Keratinocyte (primary cell): ENCODE measurements at regions not wholly inside any gene's neighbourhood (a gene's known extent, or its start where the extent isn't known, plus 50 kb on each side); places are given as distances from the start of the nearest gene placed in this dataset.

Experiments used
- DNase-seq: peaks from one replicate; pipeline ENCODE4 v3.0.0-alpha.2; 2011; ENCODE audit warnings: low read depth, missing footprints, low spot score
- FAIRE-seq: peaks from 2 replicates; lab custom pipeline; 2011; peaks lifted over from hg19 to GRCh38; lab: Jason Lieb, UNC
- H2AFZ ChIP-seq: 2 replicates; pipeline ENCODE4 v1.6.0; 2012; ENCODE audit warnings: low read length, control low read depth, inconsistent platforms; ENCODE audit not compliant: control insufficient read depth
- H3K27ac ChIP-seq: 2 replicates; pipeline ENCODE4 v1.5.1; 2011; ENCODE audit warnings: low read length; ENCODE audit not compliant: control insufficient read depth, insufficient read depth
- H3K27me3 ChIP-seq: 3 replicates; pipeline ENCODE4 v1.6.0; 2011; ENCODE audit warnings: low read length; ENCODE audit not compliant: control insufficient read depth, insufficient read depth; ENCODE audit errors: extremely low read depth
- H3K36me3 ChIP-seq, 2 experiments: 2 replicates in 1 of 2; 3 replicates in 1 of 2; pipeline ENCODE4 v1.5.1; 2011; ENCODE audit warnings: low read length in 2 of 2, mild to moderate bottlenecking in 1 of 2; ENCODE audit not compliant: control insufficient read depth in 2 of 2, insufficient read depth in 2 of 2; ENCODE audit errors: extremely low read depth in 1 of 2
- H3K4me1 ChIP-seq: 3 replicates; pipeline ENCODE4 v1.5.1; 2011; ENCODE audit warnings: low read length; ENCODE audit not compliant: control insufficient read depth, insufficient read depth; ENCODE audit errors: extremely low read depth
- H3K4me2 ChIP-seq: 3 replicates; pipeline ENCODE4 v1.6.0; 2011; ENCODE audit warnings: low read depth, low read length; ENCODE audit not compliant: control insufficient read depth, insufficient read depth; ENCODE audit errors: extremely low read depth
- H3K4me3 ChIP-seq, 3 experiments: fragments of 200-600 bp in 1 of 3; sonication (generic) in 1 of 3; 2 replicates in 2 of 3; 3 replicates in 1 of 3; pipeline ENCODE4 v1.5.1; 2011 to 2016; ENCODE audit warnings: low read length in 3 of 3, mild to moderate bottlenecking in 3 of 3, control low read depth in 2 of 3, inconsistent platforms in 1 of 3, low read depth in 1 of 3, mixed read lengths in 1 of 3, mixed run types in 1 of 3, moderate library complexity in 1 of 3; ENCODE audit not compliant: control insufficient read depth in 2 of 3, insufficient read depth in 2 of 3; ENCODE audit errors: extremely low read depth in 1 of 3
- H3K79me2 ChIP-seq: 2 replicates; pipeline ENCODE4 v1.6.0; 2012; ENCODE audit warnings: low read length; ENCODE audit not compliant: control insufficient read depth, insufficient read depth
- H3K9ac ChIP-seq: 3 replicates; pipeline ENCODE4 v1.6.0; 2011; ENCODE audit warnings: low read length; ENCODE audit not compliant: control insufficient read depth, insufficient read depth; ENCODE audit errors: extremely low read depth
- H3K9me1 ChIP-seq: 3 replicates; pipeline ENCODE4 v1.6.0; 2011; ENCODE audit warnings: low read length; ENCODE audit not compliant: control insufficient read depth, insufficient read depth; ENCODE audit errors: extremely low read depth
- H3K9me3 ChIP-seq: 2 replicates; pipeline ENCODE4 v1.5.1; 2012; ENCODE audit warnings: low read depth, low read length; ENCODE audit not compliant: control insufficient read depth
- H4K20me1 ChIP-seq: 3 replicates; pipeline ENCODE4 v1.6.0; 2011; ENCODE audit warnings: low read length; ENCODE audit not compliant: control insufficient read depth, insufficient read depth; ENCODE audit errors: extremely low read depth
- EZH2 ChIP-seq: IDR thresholded peaks from one replicate; pipeline ENCODE4 v1.6.1; 2012; ENCODE audit warnings: inconsistent platforms, mild to moderate bottlenecking, low read length, moderate library complexity
- dilution Hi-C: fragments of 300-500 bp; cut with MboI; formaldehyde crosslinking; loops from one replicate; pipeline ENCODE4 v1.7.0; 2020; ENCODE audit warnings: low sequenced_read_pairs; ENCODE audit not compliant: extremely low pct_ligation_motif_present
- TF ChIP-seq, protein P1 (sequence below), 3 experiments: IDR thresholded peaks in 1 of 3; conservative IDR thresholded peaks in 1 of 3; optimal IDR thresholded peaks in 1 of 3; 2 replicates in 2 of 3; 3 replicates in 1 of 3; pipeline versions ENCODE3 to v1.5.1; 2011; ENCODE audit warnings: low read length in 3 of 3, mild to moderate bottlenecking in 3 of 3, moderate library complexity in 2 of 3, control low read depth in 1 of 3, inconsistent platforms in 1 of 3; ENCODE audit not compliant: insufficient read depth in 2 of 3; ENCODE audit errors: extremely low read depth in 1 of 3

DNA sequence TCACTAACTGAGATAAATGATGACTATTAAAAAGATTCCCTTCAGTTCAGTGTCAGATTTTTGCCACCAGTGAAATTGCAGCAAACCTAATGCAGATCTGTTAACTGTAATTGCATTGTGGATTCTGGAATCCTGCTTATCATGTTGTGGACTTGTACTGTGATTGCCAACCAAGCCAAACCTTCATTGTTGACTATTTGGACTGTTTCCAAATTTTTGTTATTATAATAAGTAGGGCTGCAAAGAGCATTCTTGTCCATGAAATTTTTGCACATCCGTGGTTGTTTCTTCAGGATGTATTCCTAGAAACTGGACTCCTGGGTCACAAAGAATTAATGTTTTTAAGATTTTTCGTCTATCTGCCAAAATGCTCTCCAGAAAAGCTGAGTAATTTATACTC is 281.6 kb upstream of the ZMIZ1 start:
- Histone ChIP-seq H3K4me1 (no peaks in the 10 kb centered on the region), H3K4me2 (no peak overlapping the region), H3K27ac (no peak overlapping the region), H4K20me1 (no peaks in the 10 kb centered on the region), H3K27me3 (peaks cover 9% of the 10 kb centered on the region), H3K9me1 (no peaks in the 10 kb centered on the region), H3K79me2 (no peaks in the 10 kb centered on the region), H3K36me3 (no peaks in the 10 kb centered on the region), H2AFZ (no peak overlapping the region), H3K9me3 (no peaks in the 10 kb centered on the region), H3K9ac (no peak overlapping the region), H3K4me3 (no peak overlapping the region)
- dilution Hi-C loops: no loop called here
- DNase-seq (no peak), FAIRE-seq (no peak)
- no peak for TF ChIP-seq EZH2
- TF ChIP-seq, protein P1, sequence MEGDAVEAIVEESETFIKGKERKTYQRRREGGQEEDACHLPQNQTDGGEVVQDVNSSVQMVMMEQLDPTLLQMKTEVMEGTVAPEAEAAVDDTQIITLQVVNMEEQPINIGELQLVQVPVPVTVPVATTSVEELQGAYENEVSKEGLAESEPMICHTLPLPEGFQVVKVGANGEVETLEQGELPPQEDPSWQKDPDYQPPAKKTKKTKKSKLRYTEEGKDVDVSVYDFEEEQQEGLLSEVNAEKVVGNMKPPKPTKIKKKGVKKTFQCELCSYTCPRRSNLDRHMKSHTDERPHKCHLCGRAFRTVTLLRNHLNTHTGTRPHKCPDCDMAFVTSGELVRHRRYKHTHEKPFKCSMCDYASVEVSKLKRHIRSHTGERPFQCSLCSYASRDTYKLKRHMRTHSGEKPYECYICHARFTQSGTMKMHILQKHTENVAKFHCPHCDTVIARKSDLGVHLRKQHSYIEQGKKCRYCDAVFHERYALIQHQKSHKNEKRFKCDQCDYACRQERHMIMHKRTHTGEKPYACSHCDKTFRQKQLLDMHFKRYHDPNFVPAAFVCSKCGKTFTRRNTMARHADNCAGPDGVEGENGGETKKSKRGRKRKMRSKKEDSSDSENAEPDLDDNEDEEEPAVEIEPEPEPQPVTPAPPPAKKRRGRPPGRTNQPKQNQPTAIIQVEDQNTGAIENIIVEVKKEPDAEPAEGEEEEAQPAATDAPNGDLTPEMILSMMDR (optimal IDR thresholded peaks at IDR 0.05 in 1 of 3, IDR thresholded peaks at IDR 0.05 in 1 of 3, conservative IDR thresholded peaks at IDR 0.05 in 1 of 3; ENCODE audit: extremely low read depth in 1 of 3, insufficient read depth in 2 of 3, low read length in 3 of 3): no peak

DNA sequence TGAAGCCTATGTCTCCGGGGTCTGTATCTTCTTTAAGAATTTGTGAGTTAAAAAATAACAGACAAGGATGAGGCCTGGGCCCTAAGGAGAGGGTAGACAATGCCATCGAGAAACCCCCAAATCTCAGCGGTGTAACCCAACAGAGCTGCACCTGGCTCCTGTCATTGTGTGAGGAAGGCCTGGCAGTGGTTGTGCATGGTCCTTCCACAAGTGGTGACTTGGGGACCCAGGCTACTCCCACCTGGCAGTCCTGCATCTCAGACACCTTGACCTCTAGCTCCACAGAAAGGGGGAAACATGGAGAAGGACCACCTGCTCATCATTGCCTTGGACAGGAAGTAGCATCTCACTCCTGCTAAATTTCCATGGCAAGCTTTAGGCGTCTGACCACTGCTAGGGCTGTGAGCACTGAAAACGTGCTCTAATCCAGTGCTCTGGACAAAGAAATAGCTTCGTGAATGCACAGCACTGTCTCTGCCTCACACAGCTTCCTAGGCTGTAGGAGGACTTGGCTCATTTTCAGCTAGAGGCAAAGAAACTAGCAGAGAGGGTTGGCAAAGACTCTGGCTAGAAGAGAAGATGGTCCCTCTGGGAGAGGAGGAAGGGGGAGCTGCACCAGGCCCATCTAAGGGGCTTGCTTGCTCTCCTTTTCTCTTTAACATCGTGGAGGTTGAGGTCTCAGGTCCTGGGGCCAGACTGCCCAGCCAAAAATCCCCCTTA is 273.9 kb upstream of the ZMIZ1 start:
- no peaks in the 10 kb centered on the region for H3K79me2 ChIP-seq
- no peak overlapping the region for H2AFZ ChIP-seq
- no peak for FAIRE-seq
- no peaks in the 10 kb centered on the region for H3K4me1 ChIP-seq
- H4K20me1 ChIP-seq: no peaks in the 10 kb centered on the region
- H3K36me3 ChIP-seq: no peaks in the 10 kb centered on the region
- H3K27me3 ChIP-seq: peaks cover 10% of the 10 kb centered on the region
- H3K9me1 ChIP-seq: no peaks in the 10 kb centered on the region
- H3K4me3 ChIP-seq: no peak overlapping the region
- TF ChIP-seq, protein P1 (optimal IDR thresholded peaks at IDR 0.05 in 1 of 3, IDR thresholded peaks at IDR 0.05 in 1 of 3, conservative IDR thresholded peaks at IDR 0.05 in 1 of 3; ENCODE audit: extremely low read depth in 1 of 3, insufficient read depth in 2 of 3, low read length in 3 of 3): no peak
- TF ChIP-seq EZH2: no peak
- no peak overlapping the region for H3K27ac ChIP-seq
- no peak overlapping the region for H3K9ac ChIP-seq
- H3K4me2 ChIP-seq: no peak overlapping the region
- dilution Hi-C loops: no loop called here
- no peaks in the 10 kb centered on the region for H3K9me3 ChIP-seq
- DNase-seq: no peak
